Globus pallidus (tissue), 1 donor: ENCODE measurements at regions not wholly inside any gene's neighbourhood (a gene's known extent, or its start where the extent isn't known, plus 50 kb on each side); places are given as distances from the start of the nearest gene placed in this dataset.

ENCODE experiments used
- DNase-seq: peaks from one replicate; pipeline ENCODE4 v3.0.0-alpha.2; 2015; ENCODE audit warnings: low spot score

DNA sequence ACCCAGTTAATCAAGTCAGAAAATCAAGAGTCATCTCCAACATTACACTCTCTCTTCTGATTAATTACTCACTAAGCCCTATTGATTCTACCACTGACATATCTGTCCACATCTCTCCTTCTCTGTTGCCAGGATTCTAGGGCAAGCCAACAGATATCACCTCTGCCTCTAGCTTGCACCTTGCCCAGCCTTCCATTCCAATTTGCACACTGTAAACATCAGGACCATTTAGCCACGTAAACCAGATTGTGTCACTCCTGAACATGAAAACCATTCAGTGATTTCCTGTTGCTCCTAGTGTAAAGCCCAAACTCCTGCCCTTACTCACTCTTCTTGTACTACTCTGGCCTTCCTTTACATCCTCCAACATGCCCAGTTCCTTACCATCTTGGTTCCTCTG is 68.0 kb upstream of the PLS3 start:
- DNase-seq = no peak

GRCh38 chrX:115494161-115494560 is 66.8 kb upstream of the PLS3 start:
- DNase-seq = peak; percentile 84

DNA sequence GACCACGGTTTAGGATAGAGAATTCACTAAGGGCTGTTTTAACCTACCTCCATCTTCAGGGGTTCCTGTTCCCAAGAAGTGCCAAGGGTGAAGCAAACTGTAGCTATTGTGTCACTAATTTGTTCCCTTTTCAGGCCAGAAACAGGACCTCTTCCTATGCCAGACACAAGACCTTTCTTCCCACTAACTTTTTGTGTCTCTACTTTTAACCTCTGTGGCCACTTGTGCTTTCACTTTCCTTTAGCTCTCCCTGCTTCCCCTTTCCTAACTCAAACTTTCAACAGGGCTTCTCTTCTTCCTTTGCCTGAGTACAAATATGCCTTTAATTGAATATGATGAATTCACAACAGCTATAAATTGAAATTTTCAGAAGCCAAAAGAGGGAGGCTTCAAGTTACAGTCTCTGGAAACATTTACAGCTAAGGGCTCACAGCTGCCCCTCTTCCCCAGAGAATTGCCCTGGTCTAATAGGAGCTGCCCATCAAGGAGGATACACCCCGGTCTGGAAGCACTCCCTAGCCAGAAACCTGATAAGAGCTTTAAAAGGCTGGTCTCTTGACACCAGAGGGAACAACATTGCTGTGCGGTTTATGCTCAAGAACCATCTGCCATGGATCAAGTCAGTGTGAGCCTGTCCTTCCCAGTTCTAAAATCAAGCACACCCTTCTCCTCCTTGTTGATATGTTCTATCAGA is 61.7 kb upstream of the PLS3 start:
- peak; percentile 11 for DNase-seq

- no peak for DNase-seq
These were observed 57.9 kb upstream of the PLS3 start for GRCh38 chrX:115503099-115503498.

DNA sequence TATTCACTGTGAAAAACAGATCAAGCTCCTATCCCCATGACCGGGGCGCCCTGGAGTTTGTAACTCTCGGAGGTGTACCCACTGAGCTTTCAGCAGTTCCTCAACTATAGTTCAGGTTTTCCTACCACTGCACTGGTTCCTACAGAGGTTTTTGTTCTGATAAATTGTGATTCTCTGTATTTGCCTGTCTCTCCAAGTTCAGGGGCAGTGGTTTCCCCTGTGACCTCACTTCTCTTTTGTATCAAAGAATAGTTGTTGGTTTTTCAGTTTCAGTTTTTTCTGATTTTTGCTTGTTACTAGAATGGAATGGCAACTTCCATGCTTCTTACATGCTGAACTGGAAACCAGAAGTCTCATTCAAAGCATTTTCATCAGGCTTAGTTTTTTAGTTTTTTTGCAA is 56.8 kb upstream of the PLS3 start:
- no peak for DNase-seq
